ENCODE measurements at regions not wholly inside any gene's neighbourhood (a gene's known extent, or its start where the extent isn't known, plus 50 kb on each side); places are given as distances from the start of the nearest gene placed in this dataset.

DNA sequence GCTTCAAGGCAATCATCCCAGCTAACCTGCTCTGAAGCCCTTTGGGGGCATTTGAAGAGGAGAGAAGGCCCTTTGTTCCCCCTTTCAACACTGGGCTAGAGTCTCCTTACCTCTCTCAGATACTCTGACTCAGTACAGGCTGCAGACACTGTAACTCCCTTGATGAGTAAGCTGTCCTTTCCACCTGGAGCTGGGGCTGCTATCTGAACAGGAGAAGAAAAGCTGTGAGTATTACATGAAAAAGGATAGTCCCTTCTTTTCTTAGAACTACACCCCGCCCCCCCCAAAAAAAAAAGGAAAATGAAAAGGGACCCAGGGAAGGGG, 186.6 kb upstream of the PLEKHG7 start:
- TF ChIP-seq, protein P1, sequence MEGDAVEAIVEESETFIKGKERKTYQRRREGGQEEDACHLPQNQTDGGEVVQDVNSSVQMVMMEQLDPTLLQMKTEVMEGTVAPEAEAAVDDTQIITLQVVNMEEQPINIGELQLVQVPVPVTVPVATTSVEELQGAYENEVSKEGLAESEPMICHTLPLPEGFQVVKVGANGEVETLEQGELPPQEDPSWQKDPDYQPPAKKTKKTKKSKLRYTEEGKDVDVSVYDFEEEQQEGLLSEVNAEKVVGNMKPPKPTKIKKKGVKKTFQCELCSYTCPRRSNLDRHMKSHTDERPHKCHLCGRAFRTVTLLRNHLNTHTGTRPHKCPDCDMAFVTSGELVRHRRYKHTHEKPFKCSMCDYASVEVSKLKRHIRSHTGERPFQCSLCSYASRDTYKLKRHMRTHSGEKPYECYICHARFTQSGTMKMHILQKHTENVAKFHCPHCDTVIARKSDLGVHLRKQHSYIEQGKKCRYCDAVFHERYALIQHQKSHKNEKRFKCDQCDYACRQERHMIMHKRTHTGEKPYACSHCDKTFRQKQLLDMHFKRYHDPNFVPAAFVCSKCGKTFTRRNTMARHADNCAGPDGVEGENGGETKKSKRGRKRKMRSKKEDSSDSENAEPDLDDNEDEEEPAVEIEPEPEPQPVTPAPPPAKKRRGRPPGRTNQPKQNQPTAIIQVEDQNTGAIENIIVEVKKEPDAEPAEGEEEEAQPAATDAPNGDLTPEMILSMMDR (IDR thresholded peaks at IDR 0.05), result no peak
- no peak for TF ChIP-seq POLR2A (IDR thresholded peaks at IDR 0.05)
